HUES6 (cell line): ENCODE measurements at regions not wholly inside any gene's neighbourhood (a gene's known extent, or its start where the extent isn't known, plus 50 kb on each side); places are given as distances from the start of the nearest gene placed in this dataset.

Source experiments
- H3K27ac ChIP-seq: 2 replicates; pipeline ENCODE4 v1.7.0; 2013; ENCODE audit warnings: low read depth, mild to moderate bottlenecking, low read length, inconsistent platforms
- H3K27me3 ChIP-seq: 2 replicates; pipeline ENCODE4 v1.6.1; 2013; ENCODE audit warnings: low read length; ENCODE audit not compliant: control insufficient read depth, insufficient read depth
- H3K36me3 ChIP-seq: 2 replicates; pipeline ENCODE4 v1.6.1; 2013; ENCODE audit warnings: low read length; ENCODE audit not compliant: control insufficient read depth, insufficient read depth
- H3K4me1 ChIP-seq: 2 replicates; pipeline ENCODE4 v1.6.1; 2013; ENCODE audit warnings: low read length; ENCODE audit not compliant: control insufficient read depth, insufficient read depth
- H3K4me3 ChIP-seq: 2 replicates; pipeline ENCODE4 v1.5.1; 2013; ENCODE audit warnings: low read depth, low read length
- H3K9ac ChIP-seq: one replicate; pipeline ENCODE4 v1.6.1; 2013; ENCODE audit warnings: mild to moderate bottlenecking, low read length
- H3K9me3 ChIP-seq: 2 replicates; pipeline ENCODE4 v1.6.1; 2013; ENCODE audit warnings: low read depth, low read length; ENCODE audit not compliant: control insufficient read depth, insufficient read depth

DNA sequence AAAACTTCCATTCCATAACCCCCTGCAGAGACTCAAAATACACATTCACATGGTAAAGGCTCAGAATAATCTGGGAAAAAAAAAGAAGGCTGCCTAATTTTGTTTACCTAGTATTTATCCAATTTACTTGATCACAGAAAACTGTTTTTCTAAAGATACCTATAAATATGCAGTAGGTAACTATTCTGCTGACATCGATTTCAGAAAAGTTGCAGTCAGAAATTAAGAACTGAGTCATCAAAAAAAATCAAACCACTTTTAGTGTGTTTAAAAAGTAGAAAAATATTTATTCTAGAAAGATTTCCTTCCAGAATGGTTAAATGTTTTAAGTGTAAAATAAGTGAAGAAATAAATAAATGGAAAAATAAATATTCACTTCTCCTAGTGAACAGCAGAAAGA lies 254.5 kb upstream of the CAND1 start:
- H3K9ac ChIP-seq: no peak overlapping the region
- H3K9me3 ChIP-seq: no peaks in the 10 kb centered on the region
- no peaks in the 10 kb centered on the region for H3K36me3 ChIP-seq
- no peak overlapping the region for H3K4me3 ChIP-seq
- no peak overlapping the region for H3K27ac ChIP-seq
- peaks cover 10% of the 10 kb centered on the region; the same call in 1 of the 2 replicates for H3K4me1 ChIP-seq
- no peaks in the 10 kb centered on the region for H3K27me3 ChIP-seq

DNA sequence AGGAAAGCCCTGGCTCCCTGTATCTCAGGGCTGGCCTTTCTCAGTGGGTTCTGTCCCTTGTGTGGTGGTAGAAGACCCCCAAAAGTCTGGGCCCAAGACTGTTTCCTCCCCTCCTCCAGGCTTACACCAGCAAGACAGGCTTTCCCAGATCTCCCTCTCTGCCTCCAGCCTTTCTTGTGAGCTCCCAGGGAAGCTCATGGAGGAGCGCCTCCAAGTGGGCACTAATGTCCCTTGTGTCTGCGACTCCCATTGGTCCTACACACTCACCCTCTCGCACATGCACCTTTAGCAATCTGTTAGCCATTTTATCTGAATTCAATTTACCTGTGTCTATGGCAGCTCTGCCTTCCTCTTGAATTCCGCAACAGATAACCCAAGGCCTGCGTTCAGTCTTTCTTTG lies 251.1 kb upstream of the CAND1 start:
- Histone ChIP-seq H3K9ac (no peak overlapping the region), H3K4me1 (peaks cover 10% of the 10 kb centered on the region; the same call in 1 of the 2 replicates), H3K9me3 (no peaks in the 10 kb centered on the region), H3K36me3 (no peaks in the 10 kb centered on the region), H3K4me3 (no peak overlapping the region), H3K27ac (no peak overlapping the region), H3K27me3 (no peaks in the 10 kb centered on the region)

DNA sequence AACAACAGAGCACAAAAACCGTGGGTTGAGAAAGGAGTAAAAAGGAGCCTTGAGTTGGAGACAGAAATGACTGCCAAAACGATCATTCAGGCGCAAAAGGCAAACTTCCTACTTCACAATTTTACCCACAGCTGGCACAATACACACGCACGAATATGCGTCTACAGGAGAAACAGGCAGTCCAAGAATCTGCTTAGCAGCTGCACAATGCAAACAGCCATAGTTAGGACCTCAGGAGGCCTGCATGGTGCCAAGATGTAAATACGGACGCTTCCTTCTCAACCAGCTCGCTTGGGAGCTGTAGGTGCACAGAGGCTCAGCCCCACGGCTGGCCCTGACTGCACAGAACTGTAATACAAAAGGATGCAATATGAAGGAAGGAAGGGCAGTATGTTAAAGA lies 250.1 kb upstream of the CAND1 start:
- Histone ChIP-seq H3K27me3 (no peaks in the 10 kb centered on the region), H3K27ac (no peak overlapping the region), H3K9ac (no peak overlapping the region), H3K36me3 (no peaks in the 10 kb centered on the region), H3K4me1 (peaks cover 10% of the 10 kb centered on the region; the same call in 1 of the 2 replicates), H3K9me3 (no peaks in the 10 kb centered on the region), H3K4me3 (no peak overlapping the region)

DNA sequence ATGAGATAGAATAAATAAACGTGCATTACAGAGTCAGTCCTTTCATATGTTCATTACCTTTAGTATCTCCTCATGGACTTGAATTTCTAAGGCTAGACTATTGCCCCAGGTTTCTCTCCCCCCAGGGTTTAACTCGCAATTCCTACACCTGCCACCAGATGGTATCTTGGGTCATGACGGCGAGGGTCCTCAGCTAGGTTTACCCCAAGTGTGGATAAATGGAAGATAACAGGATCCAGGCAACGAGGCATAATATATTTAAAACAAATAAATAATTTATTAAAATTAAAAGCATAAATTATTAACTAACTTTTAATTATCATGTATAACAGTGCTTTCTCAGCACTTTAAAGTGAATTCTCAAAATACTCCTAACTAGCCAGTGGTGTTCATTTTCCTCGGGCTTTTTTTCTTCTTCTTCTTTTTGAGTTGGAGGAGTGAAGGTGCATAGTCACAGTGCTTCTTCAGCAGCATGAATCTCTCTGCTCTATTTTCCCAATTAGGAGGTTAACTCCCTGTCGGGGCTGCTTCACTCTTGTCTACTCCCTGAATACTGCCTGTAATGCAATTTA lies 243.5 kb upstream of the CAND1 start:
- Histone ChIP-seq H3K9ac (no peak overlapping the region), H3K4me3 (no peak overlapping the region), H3K9me3 (no peaks in the 10 kb centered on the region), H3K4me1 (peaks cover 5% of the 10 kb centered on the region; the same call in 1 of the 2 replicates), H3K27me3 (no peaks in the 10 kb centered on the region), H3K27ac (no peak overlapping the region), H3K36me3 (no peaks in the 10 kb centered on the region)

DNA sequence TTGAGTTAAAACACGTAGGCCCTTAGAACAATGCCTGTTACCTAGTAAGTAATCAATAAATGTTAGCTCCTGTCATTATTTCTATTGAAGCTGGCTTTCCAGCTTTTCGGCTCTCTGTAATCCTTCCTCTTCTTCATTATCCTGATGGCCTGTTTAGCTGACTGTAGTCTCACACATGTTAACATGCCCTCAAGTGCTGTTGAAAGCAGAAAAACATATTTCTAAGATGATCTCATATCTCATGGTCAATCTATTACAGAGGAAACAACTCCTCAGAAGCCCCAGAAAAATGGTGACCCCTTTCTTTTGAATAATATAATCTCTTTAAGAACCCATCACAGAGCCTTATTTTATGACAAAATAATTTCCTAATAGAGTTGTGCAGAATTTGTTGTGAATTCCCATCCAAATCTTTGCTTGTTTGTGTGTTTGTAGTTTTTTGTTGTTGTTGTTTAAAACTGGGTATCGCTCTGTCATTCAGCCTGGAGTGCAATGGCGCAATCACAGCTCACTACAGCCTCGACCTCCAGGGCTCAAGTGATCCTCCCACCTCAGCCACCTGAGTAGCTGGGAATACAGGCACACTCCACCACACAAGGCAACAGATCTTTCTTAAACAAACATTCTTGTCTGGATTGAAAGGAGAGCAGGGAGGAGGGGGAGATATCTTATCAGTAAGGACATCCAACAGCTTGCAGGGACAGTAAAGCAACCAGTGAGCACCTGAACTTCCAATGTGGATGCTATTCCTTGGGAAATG lies 242.5 kb upstream of the CAND1 start:
- Histone ChIP-seq H3K9ac (no peak overlapping the region), H3K4me3 (no peak overlapping the region), H3K27ac (no peak overlapping the region), H3K9me3 (no peaks in the 10 kb centered on the region), H3K36me3 (no peaks in the 10 kb centered on the region), H3K4me1 (peaks cover 5% of the 10 kb centered on the region; the same call in 1 of the 2 replicates), H3K27me3 (no peaks in the 10 kb centered on the region)

DNA sequence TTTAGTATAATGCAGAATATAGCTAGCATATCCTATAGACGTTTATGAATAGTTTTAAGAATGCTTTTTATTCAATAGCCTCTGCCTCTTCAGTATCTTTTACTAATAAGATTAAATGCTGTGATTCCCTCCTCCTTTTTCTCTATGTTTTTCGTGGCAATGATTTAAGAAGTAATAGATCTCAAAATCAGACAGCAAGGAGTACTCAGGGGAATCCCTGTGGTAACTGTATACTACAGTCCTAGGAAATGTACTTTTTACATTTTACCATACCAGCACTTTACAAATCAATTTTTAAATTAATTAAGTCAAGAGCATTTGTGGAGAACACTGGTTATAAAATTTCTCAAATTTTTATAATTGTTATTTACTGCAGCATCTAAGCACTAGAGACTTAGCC lies 240.6 kb upstream of the CAND1 start:
- Histone ChIP-seq H3K4me1 (peaks cover 5% of the 10 kb centered on the region; the same call in 1 of the 2 replicates), H3K9me3 (no peaks in the 10 kb centered on the region), H3K27me3 (no peaks in the 10 kb centered on the region), H3K27ac (no peak overlapping the region), H3K36me3 (no peaks in the 10 kb centered on the region), H3K4me3 (no peak overlapping the region), H3K9ac (no peak overlapping the region)

DNA sequence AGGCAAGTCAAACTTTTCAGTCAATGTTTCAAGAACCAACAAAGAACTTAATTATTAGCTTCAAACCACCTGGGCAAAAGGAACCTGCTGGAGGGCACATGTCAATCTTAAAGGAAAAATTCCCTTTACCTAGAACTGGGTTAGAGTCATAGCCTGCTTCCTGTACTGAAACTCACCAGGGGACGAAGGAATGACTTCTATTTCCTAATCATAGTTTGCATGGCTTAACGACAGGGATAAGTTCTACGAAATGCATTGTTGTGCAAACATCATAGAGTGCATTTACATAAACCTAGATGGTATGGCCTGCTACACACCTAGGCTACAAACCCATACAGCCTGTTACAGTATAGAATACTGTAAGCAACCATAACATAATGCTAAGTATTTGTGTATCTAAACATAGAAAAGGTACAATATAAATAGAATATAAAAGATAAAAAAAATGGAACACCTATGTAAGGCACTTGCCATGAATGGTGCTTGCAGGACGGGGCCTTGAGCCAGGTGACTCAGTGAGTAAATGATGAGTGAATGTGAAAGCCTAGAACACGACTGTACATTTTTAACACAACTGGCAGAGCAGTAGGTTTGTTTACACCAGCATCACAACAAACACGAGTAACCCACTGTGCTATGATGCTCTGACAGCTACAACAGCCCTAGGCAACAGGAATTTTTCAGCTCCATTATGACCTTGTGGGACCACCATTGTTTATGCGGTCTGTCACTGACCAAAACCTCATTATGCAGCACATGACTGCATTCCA lies 234.9 kb upstream of the CAND1 start:
- Histone ChIP-seq H3K9me3 (no peaks in the 10 kb centered on the region), H3K36me3 (no peaks in the 10 kb centered on the region), H3K27me3 (peaks cover 4% of the 10 kb centered on the region; the same call in 1 of the 2 replicates), H3K4me3 (no peak overlapping the region), H3K27ac (no peak overlapping the region), H3K4me1 (peaks cover 22% of the 10 kb centered on the region), H3K9ac (no peak overlapping the region)

DNA sequence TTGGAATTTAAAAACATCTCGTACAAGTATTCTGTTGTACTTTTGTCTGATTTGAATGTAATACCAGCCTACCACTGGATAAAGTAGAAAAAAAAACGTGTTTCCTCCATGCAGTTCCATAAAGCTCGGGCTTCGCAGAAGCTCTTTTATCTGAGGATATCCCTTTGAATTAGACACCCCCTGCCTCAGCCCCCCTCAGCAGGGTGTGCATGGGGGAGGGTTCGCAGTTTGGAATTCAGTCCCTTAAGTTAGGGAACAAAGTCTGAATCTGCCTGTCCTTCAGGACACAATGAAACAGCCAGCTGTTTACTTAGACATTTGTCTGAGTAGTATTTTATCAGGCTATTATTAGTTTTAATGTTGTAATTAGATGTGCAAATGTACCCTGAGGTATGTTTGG lies 234.0 kb upstream of the CAND1 start:
- H3K9me3 ChIP-seq: no peaks in the 10 kb centered on the region
- H3K36me3 ChIP-seq: no peaks in the 10 kb centered on the region
- H3K4me3 ChIP-seq: no peak overlapping the region
- no peak overlapping the region for H3K27ac ChIP-seq
- no peak overlapping the region for H3K9ac ChIP-seq
- peaks cover 22% of the 10 kb centered on the region for H3K4me1 ChIP-seq
- H3K27me3 ChIP-seq: peaks cover 4% of the 10 kb centered on the region; the same call in 1 of the 2 replicates

DNA sequence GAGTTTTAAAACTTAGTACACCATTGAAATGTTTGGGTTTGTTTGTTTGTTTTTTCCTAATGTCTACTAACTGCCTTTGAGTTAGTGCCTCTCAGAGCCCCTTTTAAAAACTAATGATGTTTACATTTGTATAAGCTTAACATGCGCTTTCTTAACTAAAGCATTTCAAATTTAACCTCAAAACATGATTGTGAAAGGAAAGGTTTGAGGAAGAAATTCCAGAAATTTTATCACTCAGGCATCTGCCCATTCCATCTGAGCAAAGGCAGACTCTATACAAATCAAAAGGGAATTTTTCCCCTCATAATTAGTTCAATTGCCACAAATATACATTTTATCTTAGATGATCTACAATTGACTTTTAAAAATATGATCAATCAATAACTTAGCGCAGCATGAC lies 230.7 kb upstream of the CAND1 start:
- Histone ChIP-seq H3K4me1 (peaks cover 32% of the 10 kb centered on the region), H3K36me3 (no peaks in the 10 kb centered on the region), H3K27ac (no peak overlapping the region), H3K27me3 (peaks cover 4% of the 10 kb centered on the region; the same call in 1 of the 2 replicates), H3K4me3 (no peak overlapping the region), H3K9me3 (no peaks in the 10 kb centered on the region), H3K9ac (no peak overlapping the region)

DNA sequence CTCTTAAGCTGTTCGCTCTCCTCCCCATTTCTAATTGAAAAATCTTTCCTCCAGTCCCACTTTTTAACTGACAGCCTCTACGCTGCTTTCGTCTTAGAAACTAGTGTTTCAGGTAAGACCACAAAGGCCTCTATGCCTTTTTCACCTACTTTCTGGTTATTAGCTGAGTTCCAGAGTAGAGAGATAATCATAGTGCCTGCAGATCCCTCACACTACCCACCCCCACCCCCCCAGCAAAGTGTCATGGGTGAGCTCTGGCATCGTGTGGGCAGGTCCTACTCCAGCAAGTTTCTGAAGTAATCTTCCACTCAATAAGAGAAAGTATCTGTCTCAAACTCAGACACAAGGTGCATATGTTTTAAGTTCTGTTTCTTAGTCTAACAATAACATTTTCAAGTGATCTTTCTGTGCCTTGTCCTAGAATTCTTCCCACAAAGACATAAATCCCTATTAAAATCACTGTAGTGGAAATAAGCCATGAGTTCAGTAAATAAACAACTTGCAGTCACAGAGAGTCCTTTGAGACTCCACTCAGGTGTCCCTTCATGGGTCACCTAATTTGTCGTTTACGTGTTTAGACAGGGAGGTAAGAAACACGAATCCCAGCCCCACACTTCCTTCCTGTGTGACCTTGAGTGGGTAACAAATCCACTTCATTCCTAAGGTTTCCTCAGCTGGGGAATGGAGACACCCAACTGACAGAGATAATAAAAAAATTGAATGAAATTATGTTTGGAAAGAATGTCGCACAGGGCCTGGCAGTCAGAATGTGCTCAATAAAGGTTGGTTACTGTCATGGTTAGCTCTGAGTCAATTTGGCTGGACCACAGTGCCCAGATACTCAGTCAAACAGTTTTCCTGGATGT lies 228.9 kb upstream of the CAND1 start:
- peaks cover 18% of the 10 kb centered on the region for H3K4me1 ChIP-seq
- H3K9ac ChIP-seq: no peak overlapping the region
- H3K9me3 ChIP-seq: no peaks in the 10 kb centered on the region
- peaks cover 4% of the 10 kb centered on the region; the same call in 1 of the 2 replicates for H3K27me3 ChIP-seq
- H3K36me3 ChIP-seq: no peaks in the 10 kb centered on the region
- no peak overlapping the region for H3K27ac ChIP-seq
- no peak overlapping the region for H3K4me3 ChIP-seq
